RWPE2 (cell line): ENCODE measurements at regions not wholly inside any gene's neighbourhood (a gene's known extent, or its start where the extent isn't known, plus 50 kb on each side); places are given as distances from the start of the nearest gene placed in this dataset.

ENCODE experiments used
- ATAC-seq: fragments of 200-7000 bp; cut with Tn5 transposase; 3 replicates; pipeline ENCODE4 v1.9.1; 2021; ENCODE audit warnings: low read depth
- DNase-seq: peaks from one replicate; pipeline ENCODE4 v3.0.0-alpha.2; 2020; ENCODE audit warnings: low spot score
- H3K27ac ChIP-seq: fragments of 450-650 bp; 2 replicates; pipeline ENCODE4 v1.5.1; 2017; ENCODE audit warnings: mild to moderate bottlenecking; ENCODE audit not compliant: poor library complexity, severe bottlenecking
- H3K27me3 ChIP-seq: fragments of 250-450 bp; sonication (Bioruptor Pico); 2 replicates; pipeline ENCODE4 v1.5.1; 2021; ENCODE audit warnings: mild to moderate bottlenecking, moderate library complexity; ENCODE audit not compliant: insufficient read depth, poor library complexity, severe bottlenecking
- H3K36me3 ChIP-seq: fragments of 250-450 bp; sonication (Bioruptor Pico); 2 replicates; pipeline ENCODE4 v1.5.1; 2020; ENCODE audit warnings: low read depth, mild to moderate bottlenecking, moderate library complexity
- H3K4me1 ChIP-seq: fragments of 250-450 bp; sonication (Bioruptor Pico); 2 replicates; pipeline ENCODE4 v1.5.1; 2021; ENCODE audit warnings: mild to moderate bottlenecking, moderate library complexity; ENCODE audit not compliant: insufficient read depth, poor library complexity, severe bottlenecking
- H3K4me3 ChIP-seq: fragments of 250-450 bp; sonication (Bioruptor Pico); 2 replicates; pipeline ENCODE4 v1.5.1; 2021; ENCODE audit warnings: mild to moderate bottlenecking, moderate library complexity; ENCODE audit not compliant: severe bottlenecking
- H3K9me3 ChIP-seq: fragments of 250-450 bp; sonication (Bioruptor Pico); 2 replicates; pipeline ENCODE4 v1.5.1; 2021; ENCODE audit warnings: mild to moderate bottlenecking, moderate library complexity; ENCODE audit not compliant: severe bottlenecking
- CTCF ChIP-seq: fragments of 450-650 bp; IDR thresholded peaks from one replicate; pipeline ENCODE4 v1.5.1; 2017; ENCODE audit warnings: mild to moderate bottlenecking, moderate library complexity; ENCODE audit not compliant: poor library complexity, severe bottlenecking

- Histone ChIP-seq H3K4me3 (no peak overlapping the region), H3K27me3 (no peaks in the 10 kb centered on the region), H3K4me1 (peaks cover 3% of the 10 kb centered on the region), H3K27ac (no peak overlapping the region), H3K9me3 (no peaks in the 10 kb centered on the region), H3K36me3 (peaks cover 53% of the 10 kb centered on the region)
- TF ChIP-seq CTCF: no peak
- DNase-seq (no peak), ATAC-seq (peak; percentile 85)
Measured at GRCh38 chr6:144434308-144434990, 149.3 kb downstream of the UTRN start.

- TF ChIP-seq CTCF: no peak
- Histone ChIP-seq H3K4me3 (no peak overlapping the region), H3K27ac (no peak overlapping the region), H3K4me1 (peaks cover 3% of the 10 kb centered on the region), H3K36me3 (peaks cover 53% of the 10 kb centered on the region), H3K27me3 (no peaks in the 10 kb centered on the region), H3K9me3 (no peaks in the 10 kb centered on the region)
- ATAC-seq: no peak
- DNase-seq: no peak
Measured at GRCh38 chr6:144435602-144436426, 150.7 kb downstream of the UTRN start.

GRCh38 chr6:144437105-144437504, 152.0 kb downstream of the UTRN start:
- no peak overlapping the region for H3K27ac ChIP-seq

GRCh38 chr6:144438103-144438502, 153.0 kb downstream of the UTRN start:
- no peak overlapping the region for H3K4me3 ChIP-seq
- no peak for DNase-seq
- no peak overlapping the region for H3K27ac ChIP-seq
- H3K4me1 ChIP-seq: peaks cover 3% of the 10 kb centered on the region
- no peaks in the 10 kb centered on the region for H3K27me3 ChIP-seq
- peaks cover 61% of the 10 kb centered on the region for H3K36me3 ChIP-seq
- no peak for TF ChIP-seq CTCF
- H3K9me3 ChIP-seq: no peaks in the 10 kb centered on the region
- ATAC-seq: no peak

More at GRCh38 chr6:144437105-144437504, 152.0 kb downstream of the UTRN start:
- no peak for TF ChIP-seq CTCF
- H3K27me3 ChIP-seq: no peaks in the 10 kb centered on the region
- H3K4me3 ChIP-seq: no peak overlapping the region
- H3K4me1 ChIP-seq: peaks cover 3% of the 10 kb centered on the region
- peaks cover 54% of the 10 kb centered on the region for H3K36me3 ChIP-seq
- H3K9me3 ChIP-seq: no peaks in the 10 kb centered on the region
- ATAC-seq (no peak), DNase-seq (no peak)
